ENCODE measurements at regions not wholly inside any gene's neighbourhood (a gene's known extent, or its start where the extent isn't known, plus 50 kb on each side); places are given as distances from the start of the nearest gene placed in this dataset.

- no peak for TF ChIP-seq POLR2A (IDR thresholded peaks at IDR 0.05)
- no peak for TF ChIP-seq CTCF (IDR thresholded peaks at IDR 0.05)
Measured at GRCh38 chr13:53807251-53807834, 778.7 kb downstream of the OLFM4 start.
